ENCODE measurements at regions not wholly inside any gene's neighbourhood (a gene's known extent, or its start where the extent isn't known, plus 50 kb on each side); places are given as distances from the start of the nearest gene placed in this dataset.

DNA sequence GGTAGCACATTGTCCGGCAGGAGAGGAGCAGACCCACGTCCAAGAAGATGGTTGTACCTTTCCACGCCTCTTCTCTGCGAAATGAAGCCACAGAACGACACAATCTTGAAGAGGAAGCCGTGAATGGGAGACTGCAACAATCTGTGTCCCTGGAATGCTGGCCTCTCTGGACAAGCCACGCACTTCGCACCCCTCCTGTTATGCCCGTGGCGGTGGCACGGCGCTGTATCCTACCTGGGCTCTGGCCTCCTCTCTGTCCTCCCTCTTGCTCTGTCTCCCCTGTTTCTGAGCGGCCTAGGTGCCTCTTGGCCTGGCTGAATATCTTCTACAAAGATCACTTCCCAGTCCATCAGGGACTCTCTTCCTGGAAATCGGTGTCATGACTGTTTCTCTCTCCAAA is 717.8 kb downstream of the KCNJ18 start:
- no peaks in the 10 kb centered on the region for H3K36me3 ChIP-seq (ENCODE audit: insufficient read depth, low read length)
- TF ChIP-seq SMC3 (conservative IDR thresholded peaks at IDR 0.05; ENCODE audit: poor library complexity) (no peak), POLR2AphosphoS5 (IDR thresholded peaks at IDR 0.05) (no peak), TAF1 (IDR thresholded peaks at IDR 0.05; ENCODE audit: low read depth) (no peak), MXI1 (conservative IDR thresholded peaks at IDR 0.05; ENCODE audit: poor library complexity, severe bottlenecking) (no peak), EZH2 (IDR thresholded peaks at IDR 0.05; ENCODE audit: borderline replicate concordance, insufficient read depth, low read length, poor library complexity, severe bottlenecking) (no peak), EP300 (conservative IDR thresholded peaks at IDR 0.05; ENCODE audit: poor library complexity, severe bottlenecking) (no peak), RAD21 (conservative IDR thresholded peaks at IDR 0.05) (no peak)
- TF ChIP-seq, protein P1, sequence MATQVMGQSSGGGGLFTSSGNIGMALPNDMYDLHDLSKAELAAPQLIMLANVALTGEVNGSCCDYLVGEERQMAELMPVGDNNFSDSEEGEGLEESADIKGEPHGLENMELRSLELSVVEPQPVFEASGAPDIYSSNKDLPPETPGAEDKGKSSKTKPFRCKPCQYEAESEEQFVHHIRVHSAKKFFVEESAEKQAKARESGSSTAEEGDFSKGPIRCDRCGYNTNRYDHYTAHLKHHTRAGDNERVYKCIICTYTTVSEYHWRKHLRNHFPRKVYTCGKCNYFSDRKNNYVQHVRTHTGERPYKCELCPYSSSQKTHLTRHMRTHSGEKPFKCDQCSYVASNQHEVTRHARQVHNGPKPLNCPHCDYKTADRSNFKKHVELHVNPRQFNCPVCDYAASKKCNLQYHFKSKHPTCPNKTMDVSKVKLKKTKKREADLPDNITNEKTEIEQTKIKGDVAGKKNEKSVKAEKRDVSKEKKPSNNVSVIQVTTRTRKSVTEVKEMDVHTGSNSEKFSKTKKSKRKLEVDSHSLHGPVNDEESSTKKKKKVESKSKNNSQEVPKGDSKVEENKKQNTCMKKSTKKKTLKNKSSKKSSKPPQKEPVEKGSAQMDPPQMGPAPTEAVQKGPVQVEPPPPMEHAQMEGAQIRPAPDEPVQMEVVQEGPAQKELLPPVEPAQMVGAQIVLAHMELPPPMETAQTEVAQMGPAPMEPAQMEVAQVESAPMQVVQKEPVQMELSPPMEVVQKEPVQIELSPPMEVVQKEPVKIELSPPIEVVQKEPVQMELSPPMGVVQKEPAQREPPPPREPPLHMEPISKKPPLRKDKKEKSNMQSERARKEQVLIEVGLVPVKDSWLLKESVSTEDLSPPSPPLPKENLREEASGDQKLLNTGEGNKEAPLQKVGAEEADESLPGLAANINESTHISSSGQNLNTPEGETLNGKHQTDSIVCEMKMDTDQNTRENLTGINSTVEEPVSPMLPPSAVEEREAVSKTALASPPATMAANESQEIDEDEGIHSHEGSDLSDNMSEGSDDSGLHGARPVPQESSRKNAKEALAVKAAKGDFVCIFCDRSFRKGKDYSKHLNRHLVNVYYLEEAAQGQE (IDR thresholded peaks at IDR 0.05; ENCODE audit: borderline replicate concordance) = no peak
- TF ChIP-seq, protein P2, sequence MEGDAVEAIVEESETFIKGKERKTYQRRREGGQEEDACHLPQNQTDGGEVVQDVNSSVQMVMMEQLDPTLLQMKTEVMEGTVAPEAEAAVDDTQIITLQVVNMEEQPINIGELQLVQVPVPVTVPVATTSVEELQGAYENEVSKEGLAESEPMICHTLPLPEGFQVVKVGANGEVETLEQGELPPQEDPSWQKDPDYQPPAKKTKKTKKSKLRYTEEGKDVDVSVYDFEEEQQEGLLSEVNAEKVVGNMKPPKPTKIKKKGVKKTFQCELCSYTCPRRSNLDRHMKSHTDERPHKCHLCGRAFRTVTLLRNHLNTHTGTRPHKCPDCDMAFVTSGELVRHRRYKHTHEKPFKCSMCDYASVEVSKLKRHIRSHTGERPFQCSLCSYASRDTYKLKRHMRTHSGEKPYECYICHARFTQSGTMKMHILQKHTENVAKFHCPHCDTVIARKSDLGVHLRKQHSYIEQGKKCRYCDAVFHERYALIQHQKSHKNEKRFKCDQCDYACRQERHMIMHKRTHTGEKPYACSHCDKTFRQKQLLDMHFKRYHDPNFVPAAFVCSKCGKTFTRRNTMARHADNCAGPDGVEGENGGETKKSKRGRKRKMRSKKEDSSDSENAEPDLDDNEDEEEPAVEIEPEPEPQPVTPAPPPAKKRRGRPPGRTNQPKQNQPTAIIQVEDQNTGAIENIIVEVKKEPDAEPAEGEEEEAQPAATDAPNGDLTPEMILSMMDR (IDR thresholded peaks at IDR 0.05; ENCODE audit: poor library complexity, severe bottlenecking) = no peak
- H3K9me3 ChIP-seq (ENCODE audit: low read length) = no peaks in the 10 kb centered on the region
- H3K79me2 ChIP-seq (replicated peaks; ENCODE audit: insufficient read depth, low read length) = no peaks in the 10 kb centered on the region
- H3K27ac ChIP-seq (ENCODE audit: low read length) = no peak overlapping the region
- H3K27me3 ChIP-seq (ENCODE audit: insufficient read depth, low read depth, low read length) = no peaks in the 10 kb centered on the region
- no peaks in the 10 kb centered on the region for H3K9me2 ChIP-seq (ENCODE audit: insufficient read depth, low read length)
- no peak overlapping the region for H3K9ac ChIP-seq (ENCODE audit: low read length)
- no peak overlapping the region for H3K4me3 ChIP-seq (ENCODE audit: low read length)
- H4K20me1 ChIP-seq (ENCODE audit: insufficient read depth) = no peaks in the 10 kb centered on the region
- no peak overlapping the region for H2AFZ ChIP-seq (ENCODE audit: low read depth, low read length)
- no peak overlapping the region for H3K4me2 ChIP-seq (ENCODE audit: low read length)
- no peaks in the 10 kb centered on the region for H3F3A ChIP-seq (ENCODE audit: insufficient read depth, low read length, poor library complexity, severe bottlenecking)

DNA sequence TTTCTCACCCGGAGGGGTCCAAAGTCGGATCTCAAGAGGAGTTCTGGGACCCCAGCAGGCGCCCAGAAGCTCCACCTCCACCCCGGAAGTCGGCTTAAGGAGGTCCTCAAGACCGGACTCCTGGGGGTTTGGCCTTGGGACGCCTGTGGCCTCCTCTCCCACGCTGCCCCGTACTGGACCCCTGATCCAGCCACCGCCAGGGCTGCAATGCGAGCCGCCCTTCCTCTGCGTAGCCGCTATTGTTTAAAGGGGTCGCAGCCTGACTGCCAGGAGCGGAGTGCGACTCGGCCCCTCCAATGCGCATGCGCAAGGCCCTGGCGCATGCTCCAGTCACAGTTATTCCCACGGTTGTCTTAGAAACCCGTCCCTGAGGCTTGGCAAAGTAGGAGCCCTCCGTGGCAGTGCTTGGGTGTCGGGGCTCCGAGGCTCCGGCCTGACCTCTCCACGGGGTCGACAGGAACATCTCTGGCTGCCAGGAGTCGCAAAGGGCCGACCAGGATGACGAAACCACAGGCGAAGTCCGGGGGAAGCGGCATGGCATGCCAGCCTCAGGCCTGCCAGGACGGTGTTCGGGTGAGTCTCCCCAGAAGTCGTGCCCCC is 719.0 kb downstream of the KCNJ18 start:
- Histone ChIP-seq H2AFZ (ENCODE audit: low read depth, low read length) (no peak overlapping the region), H3K9me3 (ENCODE audit: low read length) (no peaks in the 10 kb centered on the region), H3K4me3 (ENCODE audit: low read length) (no peak overlapping the region), H4K20me1 (ENCODE audit: insufficient read depth) (no peaks in the 10 kb centered on the region), H3K36me3 (ENCODE audit: insufficient read depth, low read length) (no peaks in the 10 kb centered on the region), H3K27me3 (ENCODE audit: insufficient read depth, low read depth, low read length) (no peaks in the 10 kb centered on the region), H3F3A (ENCODE audit: insufficient read depth, low read length, poor library complexity, severe bottlenecking) (no peaks in the 10 kb centered on the region), H3K9ac (ENCODE audit: low read length) (no peak overlapping the region), H3K4me2 (ENCODE audit: low read length) (no peak overlapping the region), H3K27ac (ENCODE audit: low read length) (no peak overlapping the region), H3K79me2 (replicated peaks; ENCODE audit: insufficient read depth, low read length) (no peaks in the 10 kb centered on the region), H3K9me2 (ENCODE audit: insufficient read depth, low read length) (no peaks in the 10 kb centered on the region)
- TF ChIP-seq TAF1 (IDR thresholded peaks at IDR 0.05; ENCODE audit: low read depth) (no peak), MXI1 (conservative IDR thresholded peaks at IDR 0.05; ENCODE audit: poor library complexity, severe bottlenecking) (no peak), RAD21 (conservative IDR thresholded peaks at IDR 0.05) (no peak), EZH2 (IDR thresholded peaks at IDR 0.05; ENCODE audit: borderline replicate concordance, insufficient read depth, low read length, poor library complexity, severe bottlenecking) (no peak), SMC3 (conservative IDR thresholded peaks at IDR 0.05; ENCODE audit: poor library complexity) (no peak), POLR2AphosphoS5 (IDR thresholded peaks at IDR 0.05) (no peak), EP300 (conservative IDR thresholded peaks at IDR 0.05; ENCODE audit: poor library complexity, severe bottlenecking) (no peak)
- TF ChIP-seq, protein P1 (IDR thresholded peaks at IDR 0.05; ENCODE audit: borderline replicate concordance) = no peak
- TF ChIP-seq, protein P2 (IDR thresholded peaks at IDR 0.05; ENCODE audit: poor library complexity, severe bottlenecking) = no peak
